ENCODE measurements at regions not wholly inside any gene's neighbourhood (a gene's known extent, or its start where the extent isn't known, plus 50 kb on each side); places are given as distances from the start of the nearest gene placed in this dataset.

- no peak for TF ChIP-seq THAP11 (CRISPR knock-in tag; IDR thresholded peaks at IDR 0.05)
- no peak for TF ChIP-seq POLR2A (IDR thresholded peaks at IDR 0.05; ENCODE audit: insufficient read depth in 1 of 2, low read depth in 2 of 2, low read length in 2 of 2)
- TF ChIP-seq KDM3A (CRISPR knock-in tag; IDR thresholded peaks at IDR 0.05; ENCODE audit: low read depth) = no peak
- no peak for TF ChIP-seq ZNF274 (CRISPR knock-in tag; IDR thresholded peaks at IDR 0.05)
- TF ChIP-seq CTCF (CRISPR knock-in tag; IDR thresholded peaks at IDR 0.05) = no peak
Measured at GRCh38 chr14:58899317-58899713, 261.6 kb downstream of the DACT1 start.

All from HepG2 (cell line).